Activated CD8-positive, alpha-beta T cell treated with anti-CD3 and anti-CD28 coated beads for 36 hours (primary cell): ENCODE measurements at regions not wholly inside any gene's neighbourhood (a gene's known extent, or its start where the extent isn't known, plus 50 kb on each side); places are given as distances from the start of the nearest gene placed in this dataset.
A peak's percentile ranks its signal among the peaks of the same experiment; 100 is the strongest.

Experiments used
- ATAC-seq: fragments of 200-7000 bp; cut with Tn5 transposase; one replicate; pipeline ENCODE4 v1.10.0; 2021; ENCODE audit warnings: mild to moderate bottlenecking, moderate library complexity
- CTCF ChIA-PET: fragments of 350-600 bp; sonication (Branson Sonifier 250); formaldehyde crosslinking; loops from one replicate; lab custom pipeline; 2021; ENCODE audit warnings: antibody characterized with exemption; lab: Charles Lee
- POLR2A ChIA-PET: fragments of 350-600 bp; sonication (Branson Sonifier 250); formaldehyde crosslinking; loops from one replicate; lab custom pipeline; 2021; ENCODE audit warnings: antibody characterized with exemption; lab: Charles Lee
- DNase-seq: peaks from one replicate; pipeline ENCODE4 v3.0.0-alpha.2; 2020
- H3K27ac Mint-ChIP-seq: one replicate; pipeline ENCODE4 v1.8.0; 2021; ENCODE audit warnings: mild to moderate bottlenecking, mixed read lengths
- H3K27me3 Mint-ChIP-seq: one replicate; pipeline ENCODE4 v1.8.0; 2021; ENCODE audit warnings: mixed read lengths
- H3K36me3 Mint-ChIP-seq: one replicate; pipeline ENCODE4 v1.8.0; 2021; ENCODE audit warnings: low read depth, mixed read lengths
- H3K4me1 Mint-ChIP-seq: one replicate; pipeline ENCODE4 v1.8.0; 2021; ENCODE audit warnings: low read depth, mixed read lengths
- H3K4me3 Mint-ChIP-seq: one replicate; pipeline ENCODE4 v1.8.0; 2021; ENCODE audit warnings: mild to moderate bottlenecking, moderate library complexity, mixed read lengths
- H3K9me3 Mint-ChIP-seq: one replicate; pipeline ENCODE4 v1.8.0; 2021; ENCODE audit warnings: mixed read lengths
- intact Hi-C: fragments of 100-400 bp; cut with micrococcal nuclease; formaldehyde crosslinking; loops from one replicate; pipeline ENCODE4 v1.10.0; 2022
- TF ChIP-seq, protein P1 (sequence below): fragments of 200-600 bp; IDR thresholded peaks from one replicate; pipeline ENCODE4 v1.8.0; 2022; ENCODE audit warnings: antibody characterized with exemption, mild to moderate bottlenecking

DNA sequence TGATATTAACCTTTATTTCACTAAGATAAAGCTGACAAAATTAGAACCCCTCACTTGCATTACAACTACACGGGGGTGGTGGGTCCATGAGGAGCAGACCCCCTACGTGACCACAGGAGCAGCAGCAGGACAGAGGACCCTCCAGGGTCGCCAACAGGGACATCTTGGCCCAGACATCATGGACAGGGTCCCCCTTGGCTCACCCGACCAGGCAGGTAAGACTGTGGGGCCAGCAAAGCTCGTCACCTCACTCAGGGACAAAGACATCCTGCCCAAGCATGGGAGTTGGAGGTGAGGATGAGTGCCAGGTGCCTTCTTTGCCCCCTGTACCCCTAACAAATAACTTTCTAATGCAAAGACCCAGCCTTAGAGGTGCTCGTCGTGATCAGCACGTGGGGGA lies 111.3 kb upstream of the RAB6C start:
- ATAC-seq: no peak
- Mint-ChIP-seq H3K36me3 (no peaks in the 10 kb centered on the region), H3K27me3 (no peaks in the 10 kb centered on the region), H3K4me1 (no peaks in the 10 kb centered on the region), H3K27ac (no peak overlapping the region), H3K9me3 (no peaks in the 10 kb centered on the region), H3K4me3 (no peak overlapping the region)
- ChIA-PET CTCF (interaction anchor here (1.5 kb wide), 1 partner anchor 9 kb away, joined by 3 read pairs; no protein-coding TSS in a partner anchor), POLR2A (no interaction called here)
- TF ChIP-seq, protein P1, sequence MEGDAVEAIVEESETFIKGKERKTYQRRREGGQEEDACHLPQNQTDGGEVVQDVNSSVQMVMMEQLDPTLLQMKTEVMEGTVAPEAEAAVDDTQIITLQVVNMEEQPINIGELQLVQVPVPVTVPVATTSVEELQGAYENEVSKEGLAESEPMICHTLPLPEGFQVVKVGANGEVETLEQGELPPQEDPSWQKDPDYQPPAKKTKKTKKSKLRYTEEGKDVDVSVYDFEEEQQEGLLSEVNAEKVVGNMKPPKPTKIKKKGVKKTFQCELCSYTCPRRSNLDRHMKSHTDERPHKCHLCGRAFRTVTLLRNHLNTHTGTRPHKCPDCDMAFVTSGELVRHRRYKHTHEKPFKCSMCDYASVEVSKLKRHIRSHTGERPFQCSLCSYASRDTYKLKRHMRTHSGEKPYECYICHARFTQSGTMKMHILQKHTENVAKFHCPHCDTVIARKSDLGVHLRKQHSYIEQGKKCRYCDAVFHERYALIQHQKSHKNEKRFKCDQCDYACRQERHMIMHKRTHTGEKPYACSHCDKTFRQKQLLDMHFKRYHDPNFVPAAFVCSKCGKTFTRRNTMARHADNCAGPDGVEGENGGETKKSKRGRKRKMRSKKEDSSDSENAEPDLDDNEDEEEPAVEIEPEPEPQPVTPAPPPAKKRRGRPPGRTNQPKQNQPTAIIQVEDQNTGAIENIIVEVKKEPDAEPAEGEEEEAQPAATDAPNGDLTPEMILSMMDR: no peak
- intact Hi-C loops: no loop called here
- no peak for DNase-seq

DNA sequence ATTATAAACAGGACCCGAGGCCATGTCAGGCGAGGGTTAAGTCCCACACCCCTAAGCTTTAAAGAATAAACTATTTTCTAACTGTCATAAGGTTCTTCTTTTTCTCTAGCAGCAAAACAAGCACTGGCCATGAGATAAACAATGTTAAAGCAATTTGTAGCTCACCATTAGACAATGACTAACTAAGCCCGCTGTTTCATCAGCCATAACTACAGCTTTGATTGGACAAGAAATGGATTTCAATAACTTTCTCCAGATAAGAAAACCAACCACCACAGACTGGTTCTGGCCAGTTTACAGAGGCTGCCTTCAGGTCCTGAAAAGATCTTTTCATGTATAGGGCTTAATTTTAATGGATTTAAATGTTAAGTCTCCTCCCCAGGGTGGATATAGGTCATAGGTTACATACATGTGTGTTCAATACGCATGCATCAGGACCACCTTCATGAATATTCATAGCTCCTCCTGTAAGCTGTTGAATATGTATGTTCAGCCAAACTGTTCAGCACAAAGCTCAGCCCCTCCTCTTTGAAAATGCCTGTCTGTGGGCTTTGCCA lies 108.7 kb upstream of the RAB6C start:
- H3K4me1 Mint-ChIP-seq: no peaks in the 10 kb centered on the region
- ChIA-PET POLR2A (interaction anchor here (0.8 kb wide), 1 partner anchor 9 kb away, joined by 3 read pairs; no protein-coding TSS in a partner anchor), CTCF (no interaction called here)
- no peaks in the 10 kb centered on the region for H3K36me3 Mint-ChIP-seq
- no peak for DNase-seq
- intact Hi-C loops: no loop called here
- TF ChIP-seq, protein P1: no peak
- no peak overlapping the region for H3K27ac Mint-ChIP-seq
- no peaks in the 10 kb centered on the region for H3K27me3 Mint-ChIP-seq
- H3K4me3 Mint-ChIP-seq: no peak overlapping the region
- H3K9me3 Mint-ChIP-seq: no peaks in the 10 kb centered on the region
- no peak for ATAC-seq

DNA sequence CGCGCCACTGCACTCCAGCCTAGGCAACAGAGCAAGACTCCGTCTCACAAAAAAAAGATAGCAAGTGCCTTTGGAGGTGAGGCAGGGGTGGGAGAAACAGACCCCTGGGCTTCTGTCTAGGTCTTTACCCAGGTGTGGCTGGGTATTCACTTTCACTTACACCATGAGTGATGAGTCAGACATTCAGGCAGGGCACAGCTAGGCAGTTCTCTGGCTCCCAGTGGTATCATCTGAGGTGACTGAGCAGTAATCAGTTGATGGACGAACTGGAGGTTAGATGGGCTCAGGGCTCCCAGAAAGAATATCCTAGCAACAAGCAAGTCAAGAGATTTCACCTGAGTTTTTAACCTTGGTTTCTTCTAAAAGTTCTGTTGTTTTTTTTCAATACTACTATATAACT lies 107.0 kb upstream of the RAB6C start:
- Mint-ChIP-seq H3K9me3 (no peaks in the 10 kb centered on the region), H3K4me3 (no peak overlapping the region), H3K36me3 (no peaks in the 10 kb centered on the region), H3K27ac (no peak overlapping the region), H3K27me3 (no peaks in the 10 kb centered on the region), H3K4me1 (peaks cover 7% of the 10 kb centered on the region)
- intact Hi-C loops: no loop called here
- ATAC-seq: no peak
- TF ChIP-seq, protein P1: no peak
- CTCF ChIA-PET: no interaction called here
- POLR2A ChIA-PET: no interaction called here
- no peak for DNase-seq

DNA sequence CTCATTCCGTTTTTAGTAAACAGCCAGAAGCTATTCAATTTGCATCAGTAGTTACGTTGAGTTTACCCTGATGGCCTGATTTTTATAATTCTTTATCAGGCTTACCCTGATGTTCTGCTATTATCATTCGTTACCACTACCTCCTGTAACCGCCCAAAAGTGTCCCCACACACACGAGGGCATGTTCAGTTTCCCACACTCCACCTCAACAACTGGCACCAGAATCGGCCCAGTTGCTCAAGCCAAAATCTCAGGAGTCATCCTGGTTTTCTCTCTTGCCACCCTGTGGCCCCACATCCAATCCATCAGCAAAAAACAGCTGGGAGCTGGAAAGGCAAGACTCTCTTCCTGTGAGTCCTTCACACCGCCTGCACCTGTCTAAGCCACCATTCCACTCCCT lies 102.9 kb upstream of the RAB6C start:
- ChIA-PET CTCF (interaction anchor here (1.2 kb wide), 1 partner anchor 8 kb away, joined by 3 read pairs; no protein-coding TSS in a partner anchor), POLR2A (interaction anchor here (0.6 kb wide), 1 partner anchor 302 kb away, joined by 3 read pairs; no protein-coding TSS in a partner anchor)
- H3K4me1 Mint-ChIP-seq: peaks cover 7% of the 10 kb centered on the region
- TF ChIP-seq, protein P1: no peak
- no peak overlapping the region for H3K27ac Mint-ChIP-seq
- H3K27me3 Mint-ChIP-seq: no peaks in the 10 kb centered on the region
- H3K9me3 Mint-ChIP-seq: no peaks in the 10 kb centered on the region
- no peak for ATAC-seq
- peak overlapping the region; percentile 83 for H3K4me3 Mint-ChIP-seq
- intact Hi-C loops: no loop called here
- H3K36me3 Mint-ChIP-seq: no peaks in the 10 kb centered on the region
- DNase-seq: no peak

DNA sequence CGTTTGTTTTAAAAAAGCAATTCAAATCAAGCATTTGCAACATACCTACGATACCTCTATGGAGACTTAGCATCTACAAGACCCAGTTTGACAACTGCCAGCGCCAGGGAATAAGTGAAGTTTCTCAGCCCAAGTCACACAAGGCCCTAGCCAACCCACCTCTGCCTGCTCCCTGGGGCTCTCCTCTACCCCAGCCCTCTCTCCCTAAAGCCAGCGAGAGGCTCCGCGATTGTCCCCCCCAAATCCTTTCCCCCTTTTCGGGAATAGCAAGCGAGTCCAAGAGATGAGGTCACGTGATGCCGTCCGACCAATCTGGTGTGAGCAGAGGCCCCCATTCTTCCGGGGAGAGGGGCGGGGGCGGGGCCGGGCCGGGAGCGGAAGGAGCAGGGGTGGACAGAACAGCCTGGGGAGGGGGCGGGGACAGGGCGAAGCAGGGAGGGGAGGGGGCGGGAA lies 102.2 kb upstream of the RAB6C start:
- POLR2A ChIA-PET: no interaction called here
- DNase-seq (peak; percentile 88), ATAC-seq (peak; percentile 96)
- H3K9me3 Mint-ChIP-seq: no peaks in the 10 kb centered on the region
- no peaks in the 10 kb centered on the region for H3K27me3 Mint-ChIP-seq
- H3K4me3 Mint-ChIP-seq: peak overlapping the region; percentile 83
- no peaks in the 10 kb centered on the region for H3K36me3 Mint-ChIP-seq
- H3K27ac Mint-ChIP-seq: peak overlapping the region; percentile 89
- TF ChIP-seq, protein P1: no peak
- peaks cover 7% of the 10 kb centered on the region for H3K4me1 Mint-ChIP-seq
- intact Hi-C loops: no loop called here
- CTCF ChIA-PET: interaction anchor here (1.2 kb wide), 1 partner anchor 9 kb away, joined by 3 read pairs; no protein-coding TSS in a partner anchor
